ENCODE measurements at regions not wholly inside any gene's neighbourhood (a gene's known extent, or its start where the extent isn't known, plus 50 kb on each side); places are given as distances from the start of the nearest gene placed in this dataset.

- ATAC-seq = no peak
- DNase-seq (ENCODE audit: missing footprints) = no peak
- intact Hi-C loops (cut with DNase I) = loop anchor here (5.0 to 10.0 kb wide), 3 partner anchors 222 to 1692 kb away; partner anchors contain the start of gene LPIN3
These were observed 69.1 kb upstream of the TOP1 start for GRCh38 chr20:40959325-40960092.

GRCh38 chr20:40960101-40960500, 68.5 kb upstream of the TOP1 start:
- ATAC-seq = no peak
- intact Hi-C loops (cut with DNase I) = loop anchor here (5.0 to 10.0 kb wide), 3 partner anchors 223 to 1693 kb away; partner anchors contain the start of gene LPIN3
- no peak for DNase-seq (ENCODE audit: missing footprints)

- no peak for ATAC-seq
- no peak for DNase-seq (ENCODE audit: missing footprints)
These were observed 68.1 kb upstream of the TOP1 start for GRCh38 chr20:40960521-40960956.

GRCh38 chr20:40961176-40961575, 67.4 kb upstream of the TOP1 start:
- ATAC-seq = no peak
- intact Hi-C loops (cut with DNase I) = loop anchor here (5.0 to 10.0 kb wide), 3 partner anchors 224 to 1694 kb away; partner anchors contain the start of gene LPIN3
- DNase-seq (ENCODE audit: missing footprints) = no peak

More at GRCh38 chr20:40960521-40960956, 68.1 kb upstream of the TOP1 start:
- intact Hi-C loops (cut with DNase I) = loop anchor here (5.0 to 10.0 kb wide), 3 partner anchors 223 to 1693 kb away; partner anchors contain the start of gene LPIN3

- intact Hi-C loops (cut with DNase I) = loop anchor here (5.0 to 10.0 kb wide), 3 partner anchors 225 to 1695 kb away; partner anchors contain the start of gene LPIN3
- ATAC-seq (no peak), DNase-seq (ENCODE audit: missing footprints) (no peak)
These were observed 66.7 kb upstream of the TOP1 start for GRCh38 chr20:40961686-40962640.

GRCh38 chr20:40962733-40963504, 65.7 kb upstream of the TOP1 start:
- ATAC-seq (peak; percentile 85), DNase-seq (ENCODE audit: missing footprints) (peak; percentile 84)
- intact Hi-C loops (cut with DNase I) = loop anchor here (5.0 to 10.0 kb wide), 3 partner anchors 226 to 1696 kb away; partner anchors contain the start of gene LPIN3

GRCh38 chr20:40963505-40963845, 65.1 kb upstream of the TOP1 start:
- intact Hi-C loops (cut with DNase I) = loop anchor here (5.0 to 10.0 kb wide), 3 partner anchors 226 to 1696 kb away; partner anchors contain the start of gene LPIN3
- ATAC-seq (no peak), DNase-seq (ENCODE audit: missing footprints) (no peak)

- intact Hi-C loops (cut with DNase I) = loop anchor here (10.0 kb wide), 1 partner anchor 379 kb away; the partner anchor contains the start of gene LPIN3
- ATAC-seq (no peak), DNase-seq (ENCODE audit: missing footprints) (no peak)
These were observed 63.0 kb upstream of the TOP1 start for GRCh38 chr20:40965671-40966070.

- DNase-seq (ENCODE audit: missing footprints) (no peak), ATAC-seq (no peak)
- intact Hi-C loops (cut with DNase I) = loop anchor here (10.0 kb wide), 1 partner anchor 379 kb away; the partner anchor contains the start of gene LPIN3
These were observed 62.5 kb upstream of the TOP1 start for GRCh38 chr20:40966103-40966502.

- no peak for ATAC-seq
- intact Hi-C loops (cut with DNase I) = loop anchor here (10.0 kb wide), 1 partner anchor 378 kb away; the partner anchor contains the start of gene LPIN3
- no peak for DNase-seq (ENCODE audit: missing footprints)
These were observed 62.0 kb upstream of the TOP1 start for GRCh38 chr20:40966516-40967185.

- intact Hi-C loops (cut with DNase I) = loop anchor here (1.0 to 10.0 kb wide), 2 partner anchors 128 to 377 kb away; partner anchors contain the start of gene LPIN3
- ATAC-seq (no peak), DNase-seq (ENCODE audit: missing footprints) (no peak)
These were observed 60.9 kb upstream of the TOP1 start for GRCh38 chr20:40967700-40968099.

- intact Hi-C loops (cut with DNase I) = loop anchor here (1.0 to 10.0 kb wide), 2 partner anchors 126 to 376 kb away; partner anchors contain the start of gene LPIN3
- peak; percentile 91 for ATAC-seq
- peak; percentile 90 for DNase-seq (ENCODE audit: missing footprints)
These were observed 59.6 kb upstream of the TOP1 start for GRCh38 chr20:40968816-40969562.

- intact Hi-C loops (cut with DNase I) = no loop called here
- ATAC-seq = no peak
These were observed 58.4 kb upstream of the TOP1 start for GRCh38 chr20:40970218-40970617.

GRCh38 chr20:40977218-40977617, 51.4 kb upstream of the TOP1 start:
- DNase-seq (ENCODE audit: missing footprints) = no peak
- intact Hi-C loops (cut with DNase I) = no loop called here
- no peak for ATAC-seq

More at GRCh38 chr20:40970218-40970617, 58.4 kb upstream of the TOP1 start:
- DNase-seq (ENCODE audit: missing footprints) = no peak

- no peak for ATAC-seq
- intact Hi-C loops (cut with DNase I) = no loop called here
- no peak for DNase-seq (ENCODE audit: missing footprints)
These were observed 49.9 kb upstream of the TOP1 start for GRCh38 chr20:40978761-40979160.

All from Right ventricle myocardium inferior (tissue), 1 donor.